ENCODE measurements at regions not wholly inside any gene's neighbourhood (a gene's known extent, or its start where the extent isn't known, plus 50 kb on each side); places are given as distances from the start of the nearest gene placed in this dataset.

GRCh38 chr11:91686281-91686680 is 538.3 kb upstream of the FAT3 start:
- no peaks in the 10 kb centered on the region for H3K27me3 ChIP-seq (ENCODE audit: control insufficient read depth, insufficient read depth, low read length)
- intact Hi-C loops (cut with micrococcal nuclease): no loop called here
- H3K9ac ChIP-seq (ENCODE audit: low read depth, low read length): no peak overlapping the region
- no peak overlapping the region for H3K23ac ChIP-seq (ENCODE audit: low read depth, low read length)
- CTCF ChIA-PET: no interaction called here
- no peak overlapping the region for H3K4ac ChIP-seq (ENCODE audit: low read depth, low read length)
- dilution Hi-C loops (cut with HindIII; ENCODE audit: low sequenced_read_pairs, unreplicated experiment): no loop called here
- H4K20me1 ChIP-seq (ENCODE audit: insufficient read depth, low read length): no peaks in the 10 kb centered on the region
- H2AK5ac ChIP-seq (ENCODE audit: low read depth, low read length): no peak overlapping the region
- WGBS, 2 experiments (ENCODE audit: extremely low coverage in 2 of 2, insufficient read length in 1 of 2): no CpG with 5 or more reads among the region's 3 CpGs
- H3K36me3 ChIP-seq (ENCODE audit: control insufficient read depth, insufficient read depth, low read length): no peaks in the 10 kb centered on the region
- no peak overlapping the region for H3K14ac ChIP-seq (replicated peaks; ENCODE audit: low read depth, low read length)
- H2BK20ac ChIP-seq (ENCODE audit: low read depth, low read length): no peak overlapping the region
- H3K79me1 ChIP-seq (ENCODE audit: low read depth in 1 of 2, low read length in 2 of 2): no peaks in the 10 kb centered on the region
- no peak overlapping the region for H3K27ac ChIP-seq (ENCODE audit: insufficient read depth, low read length)
- no TSS peak for BruUV-seq (replicated peaks)
- H3K9me1 ChIP-seq (ENCODE audit: insufficient read depth, low read length): no peaks in the 10 kb centered on the region
- in situ Hi-C loops (cut with MboI; ENCODE audit: low sequenced_read_pairs): no loop called here
- H3K9me3 ChIP-seq (ENCODE audit: control insufficient read depth, insufficient read depth, low read length): no peaks in the 10 kb centered on the region
- no peak overlapping the region for H2AK9ac ChIP-seq (replicated peaks; ENCODE audit: low read depth, low read length, poor library complexity)
- POLR2A ChIA-PET (ENCODE audit: unreplicated experiment): no interaction called here
- H2BK15ac ChIP-seq (ENCODE audit: low read depth, low read length): no peak overlapping the region
- DNase-seq: no peak
- no peak overlapping the region for H2AFZ ChIP-seq (replicated peaks; ENCODE audit: low read length, poor library complexity)
- no peaks in the 10 kb centered on the region for H3K4me1 ChIP-seq (ENCODE audit: control insufficient read depth, insufficient read depth, low read length)
- no peak for ATAC-seq (ENCODE audit: low read depth)
- no peak for TF ChIP-seq CEBPB (IDR thresholded peaks at IDR 0.05; ENCODE audit: low read depth, low read length)
- no peak for TF ChIP-seq MXI1 (IDR thresholded peaks at IDR 0.05; ENCODE audit: borderline replicate concordance, low read depth, low read length)
- TF ChIP-seq CHD1 (IDR thresholded peaks at IDR 0.05; ENCODE audit: low read depth, low read length): no peak
- TF ChIP-seq, protein P1, sequence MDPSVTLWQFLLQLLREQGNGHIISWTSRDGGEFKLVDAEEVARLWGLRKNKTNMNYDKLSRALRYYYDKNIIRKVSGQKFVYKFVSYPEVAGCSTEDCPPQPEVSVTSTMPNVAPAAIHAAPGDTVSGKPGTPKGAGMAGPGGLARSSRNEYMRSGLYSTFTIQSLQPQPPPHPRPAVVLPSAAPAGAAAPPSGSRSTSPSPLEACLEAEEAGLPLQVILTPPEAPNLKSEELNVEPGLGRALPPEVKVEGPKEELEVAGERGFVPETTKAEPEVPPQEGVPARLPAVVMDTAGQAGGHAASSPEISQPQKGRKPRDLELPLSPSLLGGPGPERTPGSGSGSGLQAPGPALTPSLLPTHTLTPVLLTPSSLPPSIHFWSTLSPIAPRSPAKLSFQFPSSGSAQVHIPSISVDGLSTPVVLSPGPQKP (IDR thresholded peaks at IDR 0.05; ENCODE audit: borderline replicate concordance, low read depth, low read length): no peak
- TF ChIP-seq POLR2A (IDR thresholded peaks at IDR 0.05; ENCODE audit: low read depth, low read length): no peak
- TF ChIP-seq MAZ (IDR thresholded peaks at IDR 0.05; ENCODE audit: borderline replicate concordance, low read depth, low read length): no peak
- no peak for TF ChIP-seq NFE2L2 (IDR thresholded peaks at IDR 0.05; ENCODE audit: low read depth, low read length)
- TF ChIP-seq RFX5 (IDR thresholded peaks at IDR 0.05; ENCODE audit: low read depth, low read length): no peak
- TF ChIP-seq RAD21 (IDR thresholded peaks at IDR 0.05; ENCODE audit: low read length): no peak
- TF ChIP-seq SMC3 (IDR thresholded peaks at IDR 0.05; ENCODE audit: low read depth, low read length): no peak
- TF ChIP-seq, protein P2, sequence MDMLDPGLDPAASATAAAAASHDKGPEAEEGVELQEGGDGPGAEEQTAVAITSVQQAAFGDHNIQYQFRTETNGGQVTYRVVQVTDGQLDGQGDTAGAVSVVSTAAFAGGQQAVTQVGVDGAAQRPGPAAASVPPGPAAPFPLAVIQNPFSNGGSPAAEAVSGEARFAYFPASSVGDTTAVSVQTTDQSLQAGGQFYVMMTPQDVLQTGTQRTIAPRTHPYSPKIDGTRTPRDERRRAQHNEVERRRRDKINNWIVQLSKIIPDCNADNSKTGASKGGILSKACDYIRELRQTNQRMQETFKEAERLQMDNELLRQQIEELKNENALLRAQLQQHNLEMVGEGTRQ (IDR thresholded peaks at IDR 0.05; ENCODE audit: low read depth, low read length): no peak
- no peak for TF ChIP-seq BHLHE40 (IDR thresholded peaks at IDR 0.05; ENCODE audit: low read depth, low read length)
- TF ChIP-seq FOS (IDR thresholded peaks at IDR 0.05; ENCODE audit: low read depth, low read length): no peak
- TF ChIP-seq MAFK (IDR thresholded peaks at IDR 0.05; ENCODE audit: low read depth, low read length): no peak
- TF ChIP-seq CTCF (conservative IDR thresholded peaks at IDR 0.05; ENCODE audit: low read depth, low read length): no peak
- TF ChIP-seq RCOR1 (IDR thresholded peaks at IDR 0.05; ENCODE audit: insufficient replicate concordance, low read length): no peak
- H3K4me3 ChIP-seq (ENCODE audit: insufficient read depth, low read depth, low read length): no peak overlapping the region
- no peak overlapping the region for H3K4me2 ChIP-seq (ENCODE audit: low read depth, low read length)
- H3K18ac ChIP-seq (ENCODE audit: low read depth, low read length): no peak overlapping the region
- no peak overlapping the region for H4K8ac ChIP-seq (ENCODE audit: low read depth in 2 of 2, low read length in 2 of 2)
- H4K5ac ChIP-seq (ENCODE audit: low read depth, low read length): no peak overlapping the region
- no peak overlapping the region for H4K91ac ChIP-seq (ENCODE audit: insufficient read depth, low read depth, low read length)
- no peak overlapping the region for H2BK5ac ChIP-seq (ENCODE audit: low read depth, low read length, poor library complexity, severe bottlenecking)
- H2BK120ac ChIP-seq (ENCODE audit: low read depth, low read length): no peak overlapping the region
- no peak overlapping the region for H3K56ac ChIP-seq (ENCODE audit: extremely low read depth, insufficient read depth, low read length)

Measured in IMR-90 (cell line).